ENCODE measurements at regions not wholly inside any gene's neighbourhood (a gene's known extent, or its start where the extent isn't known, plus 50 kb on each side); places are given as distances from the start of the nearest gene placed in this dataset.

- WGBS (ENCODE audit: low lambda C conversion rate) = 4% methylated on average over 2 of the region's 2 CpGs
- Histone ChIP-seq H3K9me3 (no peaks in the 10 kb centered on the region), H3K4me2 (no peak overlapping the region), H3K9me2 (no peaks in the 10 kb centered on the region), H3K36me3 (replicated peaks in 1 of 2; ENCODE audit: control insufficient read depth in 1 of 2, insufficient read depth in 2 of 2, low read length in 1 of 2) (no peaks in the 10 kb centered on the region), H4K20me1 (ENCODE audit: insufficient read depth) (no peaks in the 10 kb centered on the region), H3K27me3 (ENCODE audit: insufficient read depth) (no peaks in the 10 kb centered on the region), H3K4me3 (ENCODE audit: low read depth in 2 of 2, low read length in 1 of 2) (no peak overlapping the region), H3K4me1 (ENCODE audit: control insufficient read depth in 1 of 2, insufficient read depth in 2 of 2, low read depth in 1 of 2, low read length in 1 of 2) (no peaks in the 10 kb centered on the region), H2AFZ (ENCODE audit: low read depth) (no peak overlapping the region), H3F3A (replicated peaks; ENCODE audit: insufficient read depth) (no peaks in the 10 kb centered on the region), H3K79me2 (ENCODE audit: insufficient read depth) (no peaks in the 10 kb centered on the region), H3K9ac (no peak overlapping the region), H3K27ac (ENCODE audit: low read depth in 2 of 2, low read length in 1 of 2) (no peak overlapping the region)
- ChIA-PET CTCF (no interaction called here), POLR2A (no interaction called here)
- no peak for DNase-seq
- TF ChIP-seq TCF12 (IDR thresholded peaks at IDR 0.05) (no peak), USF2 (IDR thresholded peaks at IDR 0.05; ENCODE audit: borderline replicate concordance, low read depth, low read length) (no peak), NFIC (IDR thresholded peaks at IDR 0.05; ENCODE audit: borderline replicate concordance) (no peak), GABPA (IDR thresholded peaks at IDR 0.05; ENCODE audit: low read depth) (no peak), JUND (IDR thresholded peaks at IDR 0.05) (no peak), POLR2AphosphoS5 (IDR thresholded peaks at IDR 0.05; ENCODE audit: low read depth, low read length) (no peak), FOXJ3 (CRISPR knock-in tag; IDR thresholded peaks at IDR 0.05) (no peak), NRF1 (IDR thresholded peaks at IDR 0.05; ENCODE audit: low read depth, low read length) (no peak), FOXM1 (IDR thresholded peaks at IDR 0.05; ENCODE audit: low read depth) (no peak), TAF1 (IDR thresholded peaks at IDR 0.05; ENCODE audit: borderline replicate concordance, low read depth, low read length) (no peak), FOSL2 (IDR thresholded peaks at IDR 0.05; ENCODE audit: borderline replicate concordance, low read depth) (no peak), CHD2 (IDR thresholded peaks at IDR 0.05; ENCODE audit: low read length, partially characterized antibody) (no peak), GATA2 (CRISPR knock-in tag; IDR thresholded peaks at IDR 0.05) (no peak)
Measured at GRCh38 chr5:163135849-163136248, 301.5 kb upstream of the CCNG1 start.

GRCh38 chr5:163161512-163161911, 275.9 kb upstream of the CCNG1 start:
- ChIA-PET POLR2A (no interaction called here), CTCF (no interaction called here)
- H3K27ac ChIP-seq (ENCODE audit: low read depth in 2 of 2, low read length in 1 of 2) = no peak overlapping the region

More at GRCh38 chr5:163161512-163161911, 275.9 kb upstream of the CCNG1 start:
- Histone ChIP-seq H3K4me2 (no peak overlapping the region), H3K9me2 (no peaks in the 10 kb centered on the region), H3K4me1 (ENCODE audit: control insufficient read depth in 1 of 2, insufficient read depth in 2 of 2, low read depth in 1 of 2, low read length in 1 of 2) (no peaks in the 10 kb centered on the region), H3K9ac (no peak overlapping the region), H3K27me3 (ENCODE audit: insufficient read depth) (no peaks in the 10 kb centered on the region), H3K79me2 (ENCODE audit: insufficient read depth) (no peaks in the 10 kb centered on the region), H3K4me3 (ENCODE audit: low read depth in 2 of 2, low read length in 1 of 2) (no peak overlapping the region), H2AFZ (ENCODE audit: low read depth) (no peak overlapping the region), H3K9me3 (no peaks in the 10 kb centered on the region), H3F3A (replicated peaks; ENCODE audit: insufficient read depth) (no peaks in the 10 kb centered on the region), H4K20me1 (ENCODE audit: insufficient read depth) (no peaks in the 10 kb centered on the region), H3K36me3 (replicated peaks in 1 of 2; ENCODE audit: control insufficient read depth in 1 of 2, insufficient read depth in 2 of 2, low read length in 1 of 2) (no peaks in the 10 kb centered on the region)
- no peak for DNase-seq
- no peak for TF ChIP-seq RXRA (IDR thresholded peaks at IDR 0.05; ENCODE audit: borderline replicate concordance, low read depth)
- no peak for TF ChIP-seq ELF1 (IDR thresholded peaks at IDR 0.05)
- no peak for TF ChIP-seq RAD21 (IDR thresholded peaks at IDR 0.05; ENCODE audit: low read length)
- TF ChIP-seq YY1 (IDR thresholded peaks at IDR 0.05; ENCODE audit: low read depth) = no peak
- TF ChIP-seq TCF12 (IDR thresholded peaks at IDR 0.05) = no peak
- no peak for TF ChIP-seq EP300 (IDR thresholded peaks at IDR 0.05; ENCODE audit: borderline replicate concordance in 1 of 2, low read depth in 1 of 2, low read length in 1 of 2)
- no peak for TF ChIP-seq RFX5 (IDR thresholded peaks at IDR 0.05; ENCODE audit: low read length)
- no peak for TF ChIP-seq USF2 (IDR thresholded peaks at IDR 0.05; ENCODE audit: borderline replicate concordance, low read depth, low read length)

Data from SK-N-SH (cell line).